Effector memory CD4-positive, alpha-beta T cell (primary cell): ENCODE measurements at regions not wholly inside any gene's neighbourhood (a gene's known extent, or its start where the extent isn't known, plus 50 kb on each side); places are given as distances from the start of the nearest gene placed in this dataset.

Source experiments
- DNase-seq, 3 donors: peaks; one replicate each; pipeline ENCODE4 v3.0.0-alpha.2; 2020
- H3K27ac ChIP-seq: 2 replicates; pipeline ENCODE4 v1.7.0; 2013; ENCODE audit warnings: mild to moderate bottlenecking, low read length, moderate library complexity; ENCODE audit not compliant: insufficient read depth, poor library complexity, severe bottlenecking
- H3K27me3 ChIP-seq: replicated peaks from 2 replicates; pipeline ENCODE4 v1.7.0; 2013; ENCODE audit warnings: mild to moderate bottlenecking, low read length; ENCODE audit not compliant: insufficient read depth, control insufficient read depth, poor library complexity, severe bottlenecking
- H3K36me3 ChIP-seq: 2 replicates; pipeline ENCODE4 v1.7.0; 2013; ENCODE audit warnings: mild to moderate bottlenecking, low read length, moderate library complexity; ENCODE audit not compliant: control insufficient read depth, insufficient read depth
- H3K4me1 ChIP-seq: 2 replicates; pipeline ENCODE4 v1.7.0; 2013; ENCODE audit warnings: low read length, mild to moderate bottlenecking; ENCODE audit not compliant: control insufficient read depth, insufficient read depth, poor library complexity, severe bottlenecking
- H3K4me3 ChIP-seq: 2 replicates; pipeline ENCODE4 v1.7.0; 2013; ENCODE audit warnings: low read length, low read depth, mild to moderate bottlenecking; ENCODE audit not compliant: insufficient read depth, poor library complexity, severe bottlenecking
- H3K9me3 ChIP-seq: 2 replicates; pipeline ENCODE4 v1.7.0; 2013; ENCODE audit warnings: mild to moderate bottlenecking, low read length, moderate library complexity; ENCODE audit not compliant: control insufficient read depth

- Histone ChIP-seq H3K27ac (no peak overlapping the region), H3K36me3 (no peaks in the 10 kb centered on the region), H3K9me3 (no peaks in the 10 kb centered on the region), H3K27me3 (no peaks in the 10 kb centered on the region), H3K4me1 (peaks cover 4% of the 10 kb centered on the region), H3K4me3 (no peak overlapping the region)
- no peak for DNase-seq
Measured at GRCh38 chr6:158920311-158920905, 79.6 kb downstream of the RSPH3 start.

- DNase-seq = no peak
- Histone ChIP-seq H3K27me3 (no peaks in the 10 kb centered on the region), H3K9me3 (no peaks in the 10 kb centered on the region), H3K27ac (no peak overlapping the region), H3K4me3 (no peak overlapping the region), H3K4me1 (peaks cover 4% of the 10 kb centered on the region), H3K36me3 (no peaks in the 10 kb centered on the region)
Measured at GRCh38 chr6:158919865-158920264, 80.1 kb downstream of the RSPH3 start.

GRCh38 chr6:158916617-158917016 is 83.4 kb downstream of the RSPH3 start:
- peaks cover 15% of the 10 kb centered on the region for H3K4me1 ChIP-seq
- H3K9me3 ChIP-seq = no peaks in the 10 kb centered on the region
- no peak for DNase-seq
- no peak overlapping the region for H3K4me3 ChIP-seq
- H3K27ac ChIP-seq = no peak overlapping the region
- H3K27me3 ChIP-seq = no peaks in the 10 kb centered on the region
- no peaks in the 10 kb centered on the region for H3K36me3 ChIP-seq

- Histone ChIP-seq H3K27me3 (no peaks in the 10 kb centered on the region), H3K4me3 (no peak overlapping the region), H3K9me3 (no peaks in the 10 kb centered on the region), H3K36me3 (no peaks in the 10 kb centered on the region), H3K27ac (no peak overlapping the region), H3K4me1 (peaks cover 32% of the 10 kb centered on the region)
- no peak for DNase-seq
Measured at GRCh38 chr6:158914923-158915322, 85.1 kb downstream of the RSPH3 start.

- no peak for DNase-seq
- Histone ChIP-seq H3K27me3 (no peaks in the 10 kb centered on the region), H3K4me1 (peaks cover 33% of the 10 kb centered on the region), H3K36me3 (no peaks in the 10 kb centered on the region), H3K27ac (no peak overlapping the region), H3K9me3 (no peaks in the 10 kb centered on the region), H3K4me3 (no peak overlapping the region)
Measured at GRCh38 chr6:158913580-158913979, 86.4 kb downstream of the RSPH3 start.

GRCh38 chr6:158912655-158913054 is 87.3 kb downstream of the RSPH3 start:
- Histone ChIP-seq H3K27ac (no peak overlapping the region), H3K4me3 (no peak overlapping the region), H3K4me1 (peaks cover 33% of the 10 kb centered on the region), H3K36me3 (no peaks in the 10 kb centered on the region), H3K27me3 (no peaks in the 10 kb centered on the region), H3K9me3 (no peaks in the 10 kb centered on the region)
- DNase-seq = no peak

- no peaks in the 10 kb centered on the region for H3K9me3 ChIP-seq
- no peaks in the 10 kb centered on the region for H3K27me3 ChIP-seq
- H3K27ac ChIP-seq = no peak overlapping the region
- peak overlapping the region; percentile 20 for H3K4me3 ChIP-seq
- H3K4me1 ChIP-seq = peaks cover 28% of the 10 kb centered on the region
- DNase-seq = peak in 1 of 3 donors; percentile 9
- H3K36me3 ChIP-seq = no peaks in the 10 kb centered on the region
Measured at GRCh38 chr6:158911746-158912480, 88.1 kb downstream of the RSPH3 start.

GRCh38 chr6:158910484-158911440 is 89.2 kb downstream of the RSPH3 start:
- H3K27ac ChIP-seq = peak overlapping the region; percentile 22
- H3K4me3 ChIP-seq = peak overlapping the region; percentile 21
- H3K4me1 ChIP-seq = peaks cover 28% of the 10 kb centered on the region
- no peaks in the 10 kb centered on the region for H3K27me3 ChIP-seq
- no peak for DNase-seq
- H3K36me3 ChIP-seq = no peaks in the 10 kb centered on the region
- H3K9me3 ChIP-seq = no peaks in the 10 kb centered on the region

- H3K27me3 ChIP-seq = no peaks in the 10 kb centered on the region
Measured at GRCh38 chr6:158909938-158910337, 90.1 kb downstream of the RSPH3 start.

More at GRCh38 chr6:158909938-158910337, 90.1 kb downstream of the RSPH3 start:
- DNase-seq = no peak
- Histone ChIP-seq H3K4me1 (peaks cover 28% of the 10 kb centered on the region), H3K36me3 (no peaks in the 10 kb centered on the region), H3K27ac (no peak overlapping the region), H3K4me3 (no peak overlapping the region), H3K9me3 (peaks cover 4% of the 10 kb centered on the region)
